ENCODE measurements at regions not wholly inside any gene's neighbourhood (a gene's known extent, or its start where the extent isn't known, plus 50 kb on each side); places are given as distances from the start of the nearest gene placed in this dataset.

GRCh38 chr15:61410662-61411061, 181.6 kb upstream of the RORA start:
- TF ChIP-seq CTCF (IDR thresholded peaks at IDR 0.05) = no peak
- no peak for TF ChIP-seq POLR2A (IDR thresholded peaks at IDR 0.05)

Data from uterus (tissue), 2 donors.